K562 (cell line): ENCODE measurements at regions not wholly inside any gene's neighbourhood (a gene's known extent, or its start where the extent isn't known, plus 50 kb on each side); places are given as distances from the start of the nearest gene placed in this dataset.

Experiments
- ATAC-seq: fragments of 200-7000 bp; cut with Tn5 transposase; 3 replicates; pipeline ENCODE4 v1.9.1; 2020; ENCODE audit warnings: moderate library complexity
- BruUV-seq: library from RNA; stranded (reverse); fragments of 400-500 nt; replicated peaks from 2 replicates; lab custom pipeline; 2021; lab: Mats Ljungman, UMichigan
- CTCF ChIA-PET: fragments of 300-600 bp; formaldehyde crosslinking; extraction: SDS; loops from one replicate; lab custom pipeline; 2021; ENCODE audit warnings: low intra/inter-chr PET ratio; lab: Yijun Ruan, JAX
- POLR2A ChIA-PET: fragments of 300-600, 350-650 bp; sonication (Branson Sonifier 250); formaldehyde crosslinking; extraction: SDS; loops from one replicate; lab custom pipeline; 2021; ENCODE audit warnings: antibody characterized with exemption, inconsistent platforms; lab: Yijun Ruan, JAX
- DNase-seq, 4 experiments: peaks; one replicate each; pipeline versions ENCODE4 v3.0.0 to v3.0.0-alpha.2; 2011 to 2018; ENCODE audit warnings: low spot score in 3 of 4, mixed read lengths in 3 of 4; ENCODE audit errors: extremely low read depth in 1 of 4
- FAIRE-seq: peaks from 2 replicates; lab custom pipeline; 2011; peaks lifted over from hg19 to GRCh38; lab: Jason Lieb, UNC
- H2AFZ ChIP-seq: 2 replicates; pipeline ENCODE4 v1.6.0; 2011; ENCODE audit warnings: low read depth, low read length, control low read depth, inconsistent platforms
- H3K27ac ChIP-seq: fragments of 200-600 bp; 3 replicates; pipeline ENCODE4 v1.8.0; 2011; ENCODE audit warnings: low read depth, mild to moderate bottlenecking, control low read depth, inconsistent platforms, low read length, moderate library complexity, mixed read lengths; ENCODE audit errors: extremely low read depth
- H3K27me3 ChIP-seq, 2 experiments: fragments of 300-600 bp in 1 of 2; 2 replicates in 1 of 2; 3 replicates in 1 of 2; pipeline versions ENCODE4 v1.6.0 to v1.8.0; 2011; ENCODE audit warnings: inconsistent platforms in 2 of 2, low read length in 2 of 2, mild to moderate bottlenecking in 1 of 2, mixed read lengths in 1 of 2, moderate library complexity in 1 of 2; ENCODE audit not compliant: control insufficient read depth in 2 of 2, insufficient read depth in 2 of 2
- H3K36me3 ChIP-seq: fragments of 300-600 bp; 3 replicates; pipeline ENCODE4 v1.8.0; 2011; ENCODE audit warnings: mild to moderate bottlenecking, low read length, inconsistent platforms; ENCODE audit not compliant: control insufficient read depth, insufficient read depth
- H3K4me1 ChIP-seq, 2 experiments: fragments of 200-600 bp in 1 of 2; replicated peaks in 1 of 2; 2 replicates in 1 of 2; 3 replicates in 1 of 2; pipeline versions ENCODE4 v1.5.1 to v1.8.0; 2011; ENCODE audit warnings: inconsistent platforms in 2 of 2, low read length in 2 of 2, mild to moderate bottlenecking in 1 of 2, mixed read lengths in 1 of 2, moderate library complexity in 1 of 2; ENCODE audit not compliant: control insufficient read depth in 2 of 2, insufficient read depth in 2 of 2
- H3K4me2 ChIP-seq: 2 replicates; pipeline ENCODE4 v1.6.1; 2011; ENCODE audit warnings: low read length, control low read depth, inconsistent platforms, mixed read lengths; ENCODE audit not compliant: insufficient read depth
- H3K4me3 ChIP-seq: fragments of 200-600 bp; sonication (generic), shearing (Covaris generic); 2 replicates; pipeline ENCODE4 v1.5.1; 2016; ENCODE audit warnings: control low read depth, inconsistent platforms
- H3K79me2 ChIP-seq: fragments of 200-600 bp; 3 replicates; pipeline ENCODE4 v1.8.0; 2011; ENCODE audit warnings: low read length, inconsistent platforms; ENCODE audit not compliant: control insufficient read depth, insufficient read depth
- H3K9ac ChIP-seq, 2 experiments: 2 replicates each; pipeline versions ENCODE4 v1.6.0 to v1.6.1; 2011; ENCODE audit warnings: low read depth in 2 of 2, low read length in 2 of 2, control low read depth in 1 of 2, inconsistent platforms in 1 of 2, mild to moderate bottlenecking in 1 of 2, mixed read lengths in 1 of 2; ENCODE audit not compliant: insufficient read depth in 1 of 2
- H3K9me1 ChIP-seq: one replicate; pipeline ENCODE4 v1.6.0; 2011; ENCODE audit warnings: inconsistent platforms, mild to moderate bottlenecking, low read length, moderate library complexity; ENCODE audit not compliant: control insufficient read depth, insufficient read depth
- H3K9me3 ChIP-seq: replicated peaks from 2 replicates; pipeline ENCODE4 v1.5.1; 2011; ENCODE audit warnings: low read depth, low read length, inconsistent platforms; ENCODE audit not compliant: control insufficient read depth, insufficient read depth
- H4K20me1 ChIP-seq: replicated peaks from 2 replicates; pipeline ENCODE4 v1.6.1; 2011; ENCODE audit warnings: low read length, inconsistent platforms, mixed read lengths; ENCODE audit not compliant: control insufficient read depth, insufficient read depth
- GABPA ChIP-seq: fragments of 200-800 bp; sonication (Bioruptor generic); conservative IDR thresholded peaks from 2 replicates; pipeline ENCODE4 v1.6.1; 2016; ENCODE audit warnings: low read depth, missing genetic modification characterization, missing compliant biosample characterization
- GTF2F1 ChIP-seq: IDR thresholded peaks from 2 replicates; pipeline ENCODE4 v1.6.1; 2011; ENCODE audit warnings: low read depth, low read length, improper control_type of control experiment
- KLF1 ChIP-seq: fragments of 450-650 bp; IDR thresholded peaks from 2 replicates; pipeline ENCODE4 v1.6.1; 2016; ENCODE audit warnings: missing genetic modification characterization, missing compliant biosample characterization
- NR2C2 ChIP-seq, 2 experiments: fragments of 200-800 bp in 1 of 2; sonication (Bioruptor generic) in 1 of 2; sonication (generic) in 1 of 2; formaldehyde crosslinking in 1 of 2; IDR thresholded peaks; 2 replicates each; pipeline versions ENCODE4 v1.6.1 to v1.8.0; 2016 to 2022; ENCODE audit warnings: mild to moderate bottlenecking in 1 of 2, missing compliant biosample characterization in 1 of 2, missing genetic modification characterization in 1 of 2, missing genetic modification reagents in 1 of 2
- RHOXF2B ChIP-seq: fragments of 250-450 bp; sonication (Bioruptor Pico); conservative IDR thresholded peaks from 2 replicates; pipeline ENCODE4 v1.5.1; 2021
- SMC3 ChIP-seq: conservative IDR thresholded peaks from 2 replicates; pipeline ENCODE4 v1.6.1; 2011; ENCODE audit warnings: low read depth, low read length, improper control_type of control experiment; ENCODE audit not compliant: insufficient read depth
- SNRNP70 ChIP-seq: fragments of 200-400 bp; formaldehyde crosslinking; optimal IDR thresholded peaks from 2 replicates; pipeline ENCODE3; 2017; ENCODE audit warnings: low read depth, low read length
- TAF1 ChIP-seq: IDR thresholded peaks from 2 replicates; pipeline ENCODE4 v1.6.1; 2011; ENCODE audit warnings: mild to moderate bottlenecking, low read length, moderate library complexity; ENCODE audit not compliant: insufficient read depth, control insufficient read depth, severe bottlenecking; ENCODE audit errors: extremely low read depth
- TSC22D4 ChIP-seq: fragments of 450-650 bp; IDR thresholded peaks from 2 replicates; pipeline ENCODE4 v1.6.1; 2016; ENCODE audit warnings: missing genetic modification characterization, missing biosample characterization, control low read depth
- ZBTB8A ChIP-seq: fragments of 450-650 bp; IDR thresholded peaks from 2 replicates; pipeline ENCODE4 v1.6.1; 2018; ENCODE audit warnings: mild to moderate bottlenecking, moderate library complexity; ENCODE audit not compliant: partially characterized antibody
- ZFX ChIP-seq: sonication (generic); formaldehyde crosslinking; IDR thresholded peaks from 2 replicates; pipeline ENCODE4 v1.8.0; 2022; ENCODE audit warnings: mild to moderate bottlenecking, missing genetic modification reagents, moderate library complexity
- ZNF143 ChIP-seq: sonication (generic); formaldehyde crosslinking; IDR thresholded peaks from 2 replicates; pipeline ENCODE4 v1.9.0; 2022; ENCODE audit warnings: mild to moderate bottlenecking, missing genetic modification reagents
- in situ Hi-C: fragments of 300-500 bp; cut with MboI; formaldehyde crosslinking; loops from 4 replicates; pipeline ENCODE4 v1.15.0; 2018; ENCODE audit warnings: inconsistent platforms, mixed read lengths
- intact Hi-C: fragments of 100-400 bp; cut with micrococcal nuclease; formaldehyde crosslinking; loops from 2 replicates; pipeline ENCODE4 v1.14.2; 2022
- TF ChIP-seq, protein P1 (sequence below): sonication (generic); formaldehyde crosslinking; IDR thresholded peaks from 2 replicates; pipeline ENCODE4 v1.8.0; 2022; ENCODE audit warnings: mild to moderate bottlenecking, missing genetic modification reagents
- TF ChIP-seq, protein P2 (sequence below): fragments of 450-650 bp; formaldehyde crosslinking; IDR thresholded peaks from 2 replicates; pipeline ENCODE4 v1.4.0; 2022; ENCODE audit warnings: missing genetic modification characterization
- TF ChIP-seq, protein P3 (sequence below): sonication (generic); formaldehyde crosslinking; IDR thresholded peaks from 2 replicates; pipeline ENCODE4 v1.8.0; 2022; ENCODE audit warnings: mild to moderate bottlenecking, missing genetic modification reagents
- TF ChIP-seq, protein P4 (sequence below): fragments of 250-450 bp; sonication (Bioruptor Pico); IDR thresholded peaks from 2 replicates; pipeline ENCODE4 v1.8.0; 2022; ENCODE audit warnings: inconsistent platforms

DNA sequence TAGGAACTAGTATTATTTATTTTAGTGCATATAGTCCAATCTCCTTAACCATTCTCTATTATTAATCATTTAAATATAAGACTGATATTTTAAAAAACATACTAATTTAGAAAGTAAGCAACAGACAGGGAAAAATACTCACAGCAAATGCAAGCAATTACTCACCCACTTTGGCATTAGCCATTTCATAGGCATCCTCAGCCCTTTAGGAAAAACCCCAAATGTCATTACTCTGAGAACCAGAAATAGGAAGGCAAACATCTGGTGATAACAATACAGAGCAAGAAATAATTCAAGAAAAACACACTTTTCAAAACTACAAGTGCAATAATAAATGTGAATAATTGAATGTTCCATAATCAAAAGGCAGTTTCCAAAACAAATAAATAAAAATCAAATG is 545.1 kb downstream of the PLPP3 start:
- H3K9ac ChIP-seq: no peak overlapping the region
- H3K9me3 ChIP-seq: no peaks in the 10 kb centered on the region
- H3K4me3 ChIP-seq: no peak overlapping the region
- DNase-seq: no peak
- H3K9me1 ChIP-seq: no peaks in the 10 kb centered on the region
- no peak for ATAC-seq
- ChIA-PET CTCF (no interaction called here), POLR2A (no interaction called here)
- H3K27me3 ChIP-seq: no peaks in the 10 kb centered on the region
- H3K79me2 ChIP-seq: no peaks in the 10 kb centered on the region
- H2AFZ ChIP-seq: no peak overlapping the region
- BruUV-seq: no TSS peak
- no peaks in the 10 kb centered on the region for H3K36me3 ChIP-seq
- in situ Hi-C loops: no loop called here
- intact Hi-C loops: no loop called here
- no peak overlapping the region for H3K27ac ChIP-seq
- no peaks in the 10 kb centered on the region for H3K4me1 ChIP-seq
- no peaks in the 10 kb centered on the region for H4K20me1 ChIP-seq
- no peak overlapping the region for H3K4me2 ChIP-seq
- FAIRE-seq: no peak
- TF ChIP-seq, protein P1, sequence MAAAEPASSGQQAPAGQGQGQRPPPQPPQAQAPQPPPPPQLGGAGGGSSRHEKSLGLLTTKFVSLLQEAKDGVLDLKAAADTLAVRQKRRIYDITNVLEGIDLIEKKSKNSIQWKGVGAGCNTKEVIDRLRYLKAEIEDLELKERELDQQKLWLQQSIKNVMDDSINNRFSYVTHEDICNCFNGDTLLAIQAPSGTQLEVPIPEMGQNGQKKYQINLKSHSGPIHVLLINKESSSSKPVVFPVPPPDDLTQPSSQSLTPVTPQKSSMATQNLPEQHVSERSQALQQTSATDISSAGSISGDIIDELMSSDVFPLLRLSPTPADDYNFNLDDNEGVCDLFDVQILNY: no peak
- TF ChIP-seq, protein P2, sequence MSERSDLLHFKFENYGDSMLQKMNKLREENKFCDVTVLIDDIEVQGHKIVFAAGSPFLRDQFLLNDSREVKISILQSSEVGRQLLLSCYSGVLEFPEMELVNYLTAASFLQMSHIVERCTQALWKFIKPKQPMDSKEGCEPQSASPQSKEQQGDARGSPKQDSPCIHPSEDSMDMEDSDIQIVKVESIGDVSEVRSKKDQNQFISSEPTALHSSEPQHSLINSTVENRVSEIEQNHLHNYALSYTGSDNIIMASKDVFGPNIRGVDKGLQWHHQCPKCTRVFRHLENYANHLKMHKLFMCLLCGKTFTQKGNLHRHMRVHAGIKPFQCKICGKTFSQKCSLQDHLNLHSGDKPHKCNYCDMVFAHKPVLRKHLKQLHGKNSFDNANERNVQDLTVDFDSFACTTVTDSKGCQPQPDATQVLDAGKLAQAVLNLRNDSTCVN (CRISPR knock-in tag): no peak
- TF ChIP-seq TSC22D4 (no peak), ZBTB8A (no peak), ZFX (CRISPR knock-in tag) (no peak), GABPA (tag) (no peak), NR2C2 (CRISPR knock-in tag; IDR thresholded peaks at IDR 0.05) (no peak), NR2C2 (tag; IDR thresholded peaks at IDR 0.05) (no peak), SNRNP70 (no peak), SMC3 (no peak), TAF1 (no peak), RHOXF2B (CRISPR knock-in tag) (no peak), KLF1 (tag) (no peak), GTF2F1 (no peak), ZNF143 (no peak)
- TF ChIP-seq, protein P3, sequence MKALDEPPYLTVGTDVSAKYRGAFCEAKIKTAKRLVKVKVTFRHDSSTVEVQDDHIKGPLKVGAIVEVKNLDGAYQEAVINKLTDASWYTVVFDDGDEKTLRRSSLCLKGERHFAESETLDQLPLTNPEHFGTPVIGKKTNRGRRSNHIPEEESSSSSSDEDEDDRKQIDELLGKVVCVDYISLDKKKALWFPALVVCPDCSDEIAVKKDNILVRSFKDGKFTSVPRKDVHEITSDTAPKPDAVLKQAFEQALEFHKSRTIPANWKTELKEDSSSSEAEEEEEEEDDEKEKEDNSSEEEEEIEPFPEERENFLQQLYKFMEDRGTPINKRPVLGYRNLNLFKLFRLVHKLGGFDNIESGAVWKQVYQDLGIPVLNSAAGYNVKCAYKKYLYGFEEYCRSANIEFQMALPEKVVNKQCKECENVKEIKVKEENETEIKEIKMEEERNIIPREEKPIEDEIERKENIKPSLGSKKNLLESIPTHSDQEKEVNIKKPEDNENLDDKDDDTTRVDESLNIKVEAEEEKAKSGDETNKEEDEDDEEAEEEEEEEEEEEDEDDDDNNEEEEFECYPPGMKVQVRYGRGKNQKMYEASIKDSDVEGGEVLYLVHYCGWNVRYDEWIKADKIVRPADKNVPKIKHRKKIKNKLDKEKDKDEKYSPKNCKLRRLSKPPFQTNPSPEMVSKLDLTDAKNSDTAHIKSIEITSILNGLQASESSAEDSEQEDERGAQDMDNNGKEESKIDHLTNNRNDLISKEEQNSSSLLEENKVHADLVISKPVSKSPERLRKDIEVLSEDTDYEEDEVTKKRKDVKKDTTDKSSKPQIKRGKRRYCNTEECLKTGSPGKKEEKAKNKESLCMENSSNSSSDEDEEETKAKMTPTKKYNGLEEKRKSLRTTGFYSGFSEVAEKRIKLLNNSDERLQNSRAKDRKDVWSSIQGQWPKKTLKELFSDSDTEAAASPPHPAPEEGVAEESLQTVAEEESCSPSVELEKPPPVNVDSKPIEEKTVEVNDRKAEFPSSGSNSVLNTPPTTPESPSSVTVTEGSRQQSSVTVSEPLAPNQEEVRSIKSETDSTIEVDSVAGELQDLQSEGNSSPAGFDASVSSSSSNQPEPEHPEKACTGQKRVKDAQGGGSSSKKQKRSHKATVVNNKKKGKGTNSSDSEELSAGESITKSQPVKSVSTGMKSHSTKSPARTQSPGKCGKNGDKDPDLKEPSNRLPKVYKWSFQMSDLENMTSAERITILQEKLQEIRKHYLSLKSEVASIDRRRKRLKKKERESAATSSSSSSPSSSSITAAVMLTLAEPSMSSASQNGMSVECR: no peak
- TF ChIP-seq, protein P4, sequence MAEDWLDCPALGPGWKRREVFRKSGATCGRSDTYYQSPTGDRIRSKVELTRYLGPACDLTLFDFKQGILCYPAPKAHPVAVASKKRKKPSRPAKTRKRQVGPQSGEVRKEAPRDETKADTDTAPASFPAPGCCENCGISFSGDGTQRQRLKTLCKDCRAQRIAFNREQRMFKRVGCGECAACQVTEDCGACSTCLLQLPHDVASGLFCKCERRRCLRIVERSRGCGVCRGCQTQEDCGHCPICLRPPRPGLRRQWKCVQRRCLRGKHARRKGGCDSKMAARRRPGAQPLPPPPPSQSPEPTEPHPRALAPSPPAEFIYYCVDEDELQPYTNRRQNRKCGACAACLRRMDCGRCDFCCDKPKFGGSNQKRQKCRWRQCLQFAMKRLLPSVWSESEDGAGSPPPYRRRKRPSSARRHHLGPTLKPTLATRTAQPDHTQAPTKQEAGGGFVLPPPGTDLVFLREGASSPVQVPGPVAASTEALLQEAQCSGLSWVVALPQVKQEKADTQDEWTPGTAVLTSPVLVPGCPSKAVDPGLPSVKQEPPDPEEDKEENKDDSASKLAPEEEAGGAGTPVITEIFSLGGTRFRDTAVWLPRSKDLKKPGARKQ (CRISPR knock-in tag): no peak
